Loucy (cell line): ENCODE measurements at regions not wholly inside any gene's neighbourhood (a gene's known extent, or its start where the extent isn't known, plus 50 kb on each side); places are given as distances from the start of the nearest gene placed in this dataset.

Experiments used
- H2AFZ ChIP-seq: fragments of 200-600 bp; sonication (generic); 2 replicates; pipeline ENCODE4 v1.6.0; 2016; ENCODE audit warnings: antibody characterized with exemption, mild to moderate bottlenecking, low read length, moderate library complexity
- H3F3A ChIP-seq: fragments of 200-600 bp; 2 replicates; pipeline ENCODE4 v1.6.0; 2016; ENCODE audit warnings: antibody characterized with exemption, low read depth, mild to moderate bottlenecking
- H3K27me3 ChIP-seq: fragments of 200-600 bp; sonication (generic); 2 replicates; pipeline ENCODE4 v1.6.1; 2014; ENCODE audit warnings: low read length, mild to moderate bottlenecking; ENCODE audit not compliant: insufficient read depth, poor library complexity, severe bottlenecking
- H3K36me3 ChIP-seq: fragments of 200-600 bp; sonication (generic); 2 replicates; pipeline ENCODE4 v1.6.1; 2016; ENCODE audit warnings: low read length; ENCODE audit not compliant: insufficient read depth
- H3K4me1 ChIP-seq: fragments of 200-600 bp; sonication (generic); 2 replicates; pipeline ENCODE4 v1.5.1; 2014; ENCODE audit warnings: low read length, mild to moderate bottlenecking; ENCODE audit not compliant: insufficient read depth, poor library complexity, severe bottlenecking
- H3K4me2 ChIP-seq: fragments of 200-600 bp; sonication (generic); 2 replicates; pipeline ENCODE4 v1.6.0; 2014; ENCODE audit warnings: antibody characterized with exemption, low read length, low read depth, mild to moderate bottlenecking; ENCODE audit not compliant: poor library complexity, severe bottlenecking
- H3K4me3 ChIP-seq: fragments of 200-600 bp; sonication (generic); 2 replicates; pipeline ENCODE4 v1.5.1; 2014; ENCODE audit warnings: low read length, mild to moderate bottlenecking, mixed read lengths; ENCODE audit not compliant: poor library complexity, severe bottlenecking
- H3K79me2 ChIP-seq: fragments of 200-600 bp; sonication (generic); 2 replicates; pipeline ENCODE4 v1.6.1; 2014; ENCODE audit warnings: low read length; ENCODE audit not compliant: insufficient read depth
- H3K9ac ChIP-seq: fragments of 200-600 bp; sonication (generic); 2 replicates; pipeline ENCODE4 v1.6.0; 2014; ENCODE audit warnings: mild to moderate bottlenecking, low read depth, low read length, moderate library complexity; ENCODE audit not compliant: poor library complexity, severe bottlenecking
- H3K9me2 ChIP-seq: fragments of 200-600 bp; sonication (generic); replicated peaks from 2 replicates; pipeline ENCODE4 v1.6.1; 2016; ENCODE audit warnings: low read depth, low read length, mixed read lengths
- H3K9me3 ChIP-seq: fragments of 200-600 bp; sonication (generic); 2 replicates; pipeline ENCODE4 v1.6.1; 2014; ENCODE audit warnings: mild to moderate bottlenecking, antibody characterized with exemption, low read length, low read depth; ENCODE audit not compliant: insufficient read depth
- H4K20me1 ChIP-seq: fragments of 200-600 bp; sonication (generic); 2 replicates; pipeline ENCODE4 v1.6.0; 2014; ENCODE audit warnings: antibody characterized with exemption, low read length, mild to moderate bottlenecking; ENCODE audit not compliant: insufficient read depth, poor library complexity, severe bottlenecking
- CTCF ChIP-seq: fragments of 200-600 bp; sonication (generic); conservative IDR thresholded peaks from 2 replicates; pipeline ENCODE4 v1.5.1; 2014; ENCODE audit warnings: mild to moderate bottlenecking, antibody characterized with exemption, low read length
- EZH2phosphoT487 ChIP-seq: fragments of 200-600 bp; IDR thresholded peaks from 2 replicates; pipeline ENCODE4 v1.6.1; 2018; ENCODE audit warnings: antibody characterized with exemption, mild to moderate bottlenecking, moderate library complexity, borderline replicate concordance

- H3K79me2 ChIP-seq, result no peaks in the 10 kb centered on the region
- no peaks in the 10 kb centered on the region for H3K9me2 ChIP-seq
- H3K27me3 ChIP-seq, result no peaks in the 10 kb centered on the region
- no peaks in the 10 kb centered on the region for H3F3A ChIP-seq
- no peak overlapping the region for H2AFZ ChIP-seq
- H3K4me3 ChIP-seq, result no peak overlapping the region
- no peak overlapping the region for H3K9ac ChIP-seq
- H3K4me1 ChIP-seq, result no peaks in the 10 kb centered on the region
- no peaks in the 10 kb centered on the region for H3K36me3 ChIP-seq
- no peaks in the 10 kb centered on the region for H4K20me1 ChIP-seq
- TF ChIP-seq CTCF (no peak), EZH2phosphoT487 (no peak)
- no peaks in the 10 kb centered on the region for H3K9me3 ChIP-seq
- no peak overlapping the region for H3K4me2 ChIP-seq
These were observed 432.1 kb upstream of the NR3C2 start for GRCh38 chr4:148874331-148874730.

GRCh38 chr4:148868191-148868590, 426.0 kb upstream of the NR3C2 start:
- no peak overlapping the region for H2AFZ ChIP-seq

GRCh38 chr4:148866666-148867065, 424.5 kb upstream of the NR3C2 start:
- no peak for TF ChIP-seq CTCF
- TF ChIP-seq EZH2phosphoT487, result no peak
- no peak overlapping the region for H2AFZ ChIP-seq
- H4K20me1 ChIP-seq, result no peaks in the 10 kb centered on the region
- H3K9ac ChIP-seq, result no peak overlapping the region
- no peaks in the 10 kb centered on the region for H3K4me1 ChIP-seq
- H3K79me2 ChIP-seq, result no peaks in the 10 kb centered on the region
- H3F3A ChIP-seq, result no peaks in the 10 kb centered on the region
- H3K4me3 ChIP-seq, result no peak overlapping the region
- no peaks in the 10 kb centered on the region for H3K36me3 ChIP-seq
- H3K9me3 ChIP-seq, result no peaks in the 10 kb centered on the region
- H3K9me2 ChIP-seq, result no peaks in the 10 kb centered on the region
- H3K27me3 ChIP-seq, result no peaks in the 10 kb centered on the region
- H3K4me2 ChIP-seq, result no peak overlapping the region

More at GRCh38 chr4:148868191-148868590, 426.0 kb upstream of the NR3C2 start:
- Histone ChIP-seq H3K4me2 (no peak overlapping the region), H4K20me1 (no peaks in the 10 kb centered on the region), H3K79me2 (no peaks in the 10 kb centered on the region), H3K36me3 (no peaks in the 10 kb centered on the region), H3F3A (no peaks in the 10 kb centered on the region), H3K9me3 (no peaks in the 10 kb centered on the region), H3K4me3 (no peak overlapping the region), H3K9me2 (no peaks in the 10 kb centered on the region), H3K27me3 (no peaks in the 10 kb centered on the region), H3K4me1 (no peaks in the 10 kb centered on the region), H3K9ac (no peak overlapping the region)
- TF ChIP-seq CTCF (no peak), EZH2phosphoT487 (no peak)
